EL (cell line): ENCODE measurements at regions not wholly inside any gene's neighbourhood (a gene's known extent, or its start where the extent isn't known, plus 50 kb on each side); places are given as distances from the start of the nearest gene placed in this dataset.
"Not testable (repeated sequence)": the region's sequence is repeated elsewhere in the genome, so short reads cannot be mapped to it uniquely, and the experiment has no call there.

ENCODE experiments used
- DNase-seq: peaks from one replicate; pipeline ENCODE4 v3.0.0-alpha.2; 2016

- no peak for DNase-seq
These were observed 480.3 kb upstream of the CD180 start for GRCh38 chr5:67676863-67677262.

DNA sequence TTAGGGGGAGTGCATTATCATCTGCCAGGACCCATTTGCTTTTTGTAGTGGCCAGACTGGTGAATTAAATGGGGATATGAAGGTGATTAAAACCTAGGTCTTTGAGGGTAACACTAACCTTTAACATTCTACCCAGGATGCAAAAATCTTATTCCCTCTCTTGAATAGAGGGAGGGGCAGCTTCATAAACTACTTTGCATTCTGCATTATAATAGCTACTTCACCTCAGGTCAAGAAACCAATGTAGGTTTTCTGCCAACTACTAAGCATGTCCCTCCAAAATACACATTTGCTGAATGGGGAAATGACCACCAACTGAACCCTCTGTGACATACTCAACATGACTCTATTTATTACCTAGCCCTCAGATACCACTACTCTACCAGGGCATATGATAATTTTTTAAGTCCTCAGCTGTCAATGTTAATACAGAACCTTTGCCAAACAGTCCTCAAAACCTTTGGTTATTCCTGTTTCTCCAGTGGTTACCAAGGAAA is 477.6 kb upstream of the CD180 start:
- DNase-seq, result no peak

- no peak for DNase-seq
These were observed 477.0 kb upstream of the CD180 start for GRCh38 chr5:67673618-67674017.

- no peak for DNase-seq
These were observed 476.6 kb upstream of the CD180 start for GRCh38 chr5:67673180-67673579.

- peak; percentile 42 for DNase-seq
These were observed 476.0 kb upstream of the CD180 start for GRCh38 chr5:67672636-67673035.

DNA sequence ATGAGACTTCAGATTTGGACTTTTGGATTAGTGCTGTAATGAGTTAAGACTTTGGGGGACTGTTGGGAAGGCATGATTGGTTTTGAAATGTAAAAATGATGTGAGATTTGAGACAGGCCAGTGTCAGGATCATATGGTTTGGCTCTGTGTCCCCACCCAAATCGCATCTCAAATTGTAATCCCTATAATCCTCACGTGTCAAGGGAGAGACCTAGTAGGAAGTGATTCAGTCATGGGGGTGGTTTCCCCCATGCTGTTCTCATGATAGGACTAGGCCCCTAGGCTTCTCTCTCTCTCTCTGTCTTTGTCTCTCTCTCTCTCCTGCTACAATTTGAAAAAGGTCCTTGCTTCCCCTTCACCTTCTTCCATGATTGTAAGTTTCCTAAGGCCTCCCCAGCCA is 473.3 kb upstream of the CD180 start:
- no peak for DNase-seq

DNA sequence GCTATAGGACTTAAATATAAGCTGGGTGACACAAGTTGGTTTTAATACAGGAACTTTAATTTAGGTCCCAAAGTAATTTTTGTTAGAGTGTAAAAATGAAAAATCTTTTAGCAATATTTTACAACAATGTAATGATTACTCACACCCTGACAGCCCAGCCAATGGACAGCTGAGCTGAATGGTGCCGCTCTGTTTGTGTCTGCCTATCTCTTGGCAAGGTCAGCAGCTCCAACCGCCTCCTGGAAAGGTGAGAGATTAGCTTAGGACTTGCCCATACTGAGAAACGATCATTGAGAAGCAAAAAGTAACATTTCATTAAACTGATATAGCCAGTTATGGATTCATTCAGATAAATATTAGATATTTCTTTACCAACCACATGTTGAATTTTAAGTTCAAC is 463.6 kb upstream of the CD180 start:
- no peak for DNase-seq

GRCh38 chr5:67659288-67659687 is 462.7 kb upstream of the CD180 start:
- DNase-seq, result no peak

DNA sequence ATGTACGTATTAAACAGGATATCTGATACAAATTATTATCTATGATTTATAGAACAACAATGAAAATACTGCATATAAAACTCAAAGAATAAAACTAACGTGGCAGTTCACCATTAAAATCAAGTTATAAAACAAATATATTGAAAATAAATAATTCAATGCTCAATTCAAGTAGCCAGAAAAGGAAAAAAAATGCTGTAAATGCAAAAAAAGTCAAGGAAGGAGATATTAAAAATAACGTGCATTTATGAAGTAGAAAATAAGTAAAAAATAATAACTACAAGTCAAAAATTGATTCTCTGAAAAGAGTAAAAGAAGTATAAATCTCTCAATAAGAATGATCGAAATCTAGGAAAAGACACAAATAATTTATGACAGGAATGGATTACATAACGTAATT is 460.5 kb upstream of the CD180 start:
- no peak for DNase-seq

GRCh38 chr5:67652201-67652600 is 455.6 kb upstream of the CD180 start:
- DNase-seq, result no peak

DNA sequence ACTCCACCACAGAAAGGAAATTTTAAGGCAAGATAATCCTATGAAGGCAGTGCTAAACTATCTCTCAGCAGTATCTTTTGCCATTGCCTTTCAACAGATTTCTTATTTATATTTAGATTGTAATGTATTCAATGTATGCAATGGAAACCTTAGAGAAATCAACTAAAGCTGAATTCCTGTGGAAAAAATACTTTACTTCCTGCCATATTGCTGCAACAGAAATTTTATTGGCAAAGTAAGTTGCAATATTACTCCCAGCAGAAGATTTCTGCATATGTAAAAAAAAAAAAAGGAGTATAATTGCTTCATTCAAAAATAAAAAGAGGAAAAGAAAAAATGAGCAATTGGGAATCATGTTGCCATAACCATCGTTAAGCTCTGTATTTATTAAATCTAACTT is 454.6 kb upstream of the CD180 start:
- no peak for DNase-seq

- peak; percentile 64 for DNase-seq
These were observed 451.6 kb upstream of the CD180 start for GRCh38 chr5:67648201-67648671.

GRCh38 chr5:67647772-67648171 is 451.2 kb upstream of the CD180 start:
- no peak for DNase-seq

DNA sequence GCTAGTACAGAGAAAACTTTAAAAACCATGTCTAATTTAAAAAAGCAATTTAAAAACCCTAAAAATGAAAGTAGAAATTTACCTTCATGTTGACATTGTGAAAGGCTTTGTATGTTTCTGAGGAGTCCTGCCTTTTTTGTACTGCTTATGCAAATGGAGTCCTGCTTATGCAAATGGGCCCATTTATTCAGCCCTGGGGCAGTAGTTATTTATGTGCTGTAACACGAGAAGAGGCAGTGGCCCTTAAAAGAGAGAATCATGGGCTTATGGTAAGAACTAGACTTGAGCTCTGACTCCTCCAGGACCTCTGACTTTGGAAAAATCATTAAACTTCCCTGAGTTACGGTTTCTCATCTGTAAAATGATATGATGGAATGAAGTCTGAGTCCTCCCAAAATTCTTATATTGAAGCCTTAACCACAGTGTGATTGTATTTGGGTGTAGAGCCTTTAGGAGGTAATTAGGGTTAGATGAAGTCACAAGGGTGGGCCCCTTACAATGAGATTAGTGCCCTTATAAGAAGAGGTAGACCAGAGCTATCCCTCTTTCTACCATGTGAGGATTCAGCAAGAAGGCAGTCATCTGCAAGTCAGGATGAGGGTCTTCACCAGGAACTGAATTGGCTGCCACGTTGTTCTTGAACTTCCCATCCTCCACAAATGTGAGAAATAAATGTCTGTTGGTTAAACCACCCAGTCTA is 447.8 kb upstream of the CD180 start:
- no peak for DNase-seq

DNA sequence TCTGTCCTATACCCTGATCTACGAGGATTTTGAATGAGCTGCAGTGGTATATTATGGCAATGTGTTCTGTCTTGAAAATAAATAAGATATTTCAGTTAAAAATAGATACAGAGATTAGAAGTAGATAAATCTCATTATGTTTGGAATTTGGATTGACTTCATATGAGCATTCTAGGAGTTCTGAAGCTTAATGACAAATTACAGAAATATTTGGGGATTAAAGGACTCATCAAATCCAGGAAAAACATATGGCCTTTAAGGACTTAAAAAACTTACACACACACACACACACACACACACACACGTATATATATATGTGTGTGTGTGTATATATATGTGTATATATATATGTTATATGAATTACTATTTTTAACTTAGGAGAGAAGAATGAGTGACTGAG is 446.9 kb upstream of the CD180 start:
- peak; percentile 32 for DNase-seq

- DNase-seq, result no peak
These were observed 443.4 kb upstream of the CD180 start for GRCh38 chr5:67639976-67640375.

DNA sequence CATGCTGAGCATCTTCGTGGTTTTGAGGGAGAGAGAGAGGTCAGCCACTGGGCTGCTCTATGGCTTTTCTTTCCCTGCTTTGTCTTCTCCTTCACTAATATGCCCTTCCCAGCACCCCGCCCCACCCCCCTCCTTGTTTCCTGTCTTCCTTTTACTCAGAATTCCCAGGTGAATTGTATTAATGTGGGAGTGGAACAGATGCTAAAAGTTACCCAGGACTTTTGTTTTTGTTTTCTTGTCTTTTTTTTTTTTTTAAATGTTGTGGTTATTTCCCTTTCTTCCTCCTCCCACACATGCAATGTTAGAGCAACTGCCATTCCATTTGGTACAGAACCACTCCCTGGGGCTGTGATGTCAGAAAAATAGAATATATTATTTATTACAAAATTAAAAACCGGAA is 442.7 kb upstream of the CD180 start:
- no peak for DNase-seq

- DNase-seq, result no peak
These were observed 440.4 kb upstream of the CD180 start for GRCh38 chr5:67636850-67637524.

- DNase-seq, result no peak
These were observed 439.5 kb upstream of the CD180 start for GRCh38 chr5:67636091-67636490.

DNA sequence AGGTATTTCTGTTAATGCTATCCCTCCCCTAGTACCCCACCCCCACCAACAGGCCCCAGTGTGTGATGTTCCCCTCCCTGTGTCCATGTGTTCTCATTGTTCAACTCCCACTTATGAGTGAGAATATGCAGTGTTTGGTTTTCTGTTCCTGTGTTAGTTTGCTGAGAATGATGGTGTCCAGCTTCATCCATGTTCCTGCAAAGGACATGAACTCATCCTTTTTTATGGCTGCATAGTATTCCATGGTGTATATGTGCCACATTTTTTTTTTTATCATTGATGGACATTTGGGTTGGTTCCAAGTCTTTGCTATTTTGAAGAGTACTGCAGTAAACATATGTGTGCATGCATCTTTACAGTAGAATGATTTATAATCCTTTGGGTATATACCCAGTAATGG is 430.5 kb upstream of the CD180 start:
- not testable (repeated sequence) for DNase-seq

DNA sequence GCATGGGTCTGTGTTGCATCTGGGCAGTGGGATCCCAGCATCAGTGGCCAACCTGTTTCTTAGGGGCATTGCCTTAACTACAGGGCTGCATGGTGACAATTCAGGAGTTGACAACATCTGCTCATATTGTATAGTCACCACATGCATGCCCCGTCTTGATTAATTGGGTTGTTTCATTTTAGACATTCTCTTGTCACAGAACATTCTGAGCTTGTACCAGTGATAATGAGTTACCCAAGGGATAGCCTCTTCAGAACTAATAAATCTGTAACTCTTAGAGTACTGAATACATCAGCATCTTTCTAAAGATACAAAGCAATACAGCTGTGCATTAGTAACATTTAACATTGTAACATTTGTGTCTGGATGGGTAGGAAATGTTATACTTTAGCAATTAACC is 426.5 kb upstream of the CD180 start:
- DNase-seq, result no peak

DNA sequence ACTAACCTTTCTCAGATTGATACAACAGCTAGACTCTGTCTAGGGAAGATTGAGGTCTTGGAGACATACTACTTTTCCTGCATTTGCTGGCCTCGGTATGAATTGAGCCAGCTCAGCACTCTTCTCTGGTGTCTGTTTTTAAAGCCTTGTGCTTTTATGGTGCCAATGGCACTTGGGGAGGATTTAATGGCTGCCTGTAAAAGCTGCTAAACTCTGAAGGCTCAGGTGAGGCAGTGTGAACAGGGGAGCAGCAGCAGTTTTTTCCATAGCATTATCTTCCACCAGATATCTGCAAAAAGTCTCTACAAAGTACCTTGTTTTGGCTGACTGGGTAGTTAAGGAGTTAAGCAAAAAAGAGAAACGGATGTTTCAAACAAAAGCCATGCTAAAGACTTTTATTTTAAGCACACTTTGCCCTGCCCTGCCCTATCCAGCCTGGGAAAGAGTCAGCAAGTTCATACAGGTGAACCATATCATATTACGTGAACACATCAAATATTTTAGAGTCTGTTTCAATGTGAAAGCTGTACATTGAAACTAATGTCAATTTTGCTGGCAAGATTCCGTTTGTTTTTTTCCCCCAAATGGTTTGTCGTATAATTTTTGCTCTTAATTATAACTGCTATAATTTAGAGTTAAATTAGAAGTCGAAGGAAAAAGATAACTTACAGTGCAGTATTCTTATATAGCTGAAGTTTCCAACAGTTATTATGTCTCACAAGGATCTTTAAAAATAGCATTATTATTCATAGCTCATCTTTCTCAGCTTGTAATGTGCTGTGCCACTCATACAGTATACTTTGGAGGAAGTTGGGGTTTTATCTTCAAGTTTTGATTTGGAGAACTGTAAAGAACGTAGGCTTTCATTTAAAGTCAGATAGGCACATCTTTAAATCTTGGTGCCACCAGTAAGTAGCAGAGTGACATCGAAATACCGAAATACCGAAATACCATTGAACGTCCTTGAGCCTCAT is 424.1 kb upstream of the CD180 start:
- DNase-seq, result no peak

GRCh38 chr5:67619636-67620035 is 423.0 kb upstream of the CD180 start:
- no peak for DNase-seq
